ENCODE measurements at regions not wholly inside any gene's neighbourhood (a gene's known extent, or its start where the extent isn't known, plus 50 kb on each side); places are given as distances from the start of the nearest gene placed in this dataset.

- in situ Hi-C loops (cut with MboI; ENCODE audit: low sequenced_read_pairs) (no loop called here), dilution Hi-C loops (cut with HindIII; ENCODE audit: low sequenced_read_pairs, unreplicated experiment) (no loop called here), intact Hi-C loops (cut with micrococcal nuclease) (no loop called here)
- Histone ChIP-seq H2BK120ac (ENCODE audit: low read depth, low read length) (no peak overlapping the region), H3K27ac (ENCODE audit: insufficient read depth, low read length) (no peak overlapping the region), H3K4ac (ENCODE audit: low read depth, low read length) (no peak overlapping the region), H3K14ac (replicated peaks; ENCODE audit: low read depth, low read length) (no peak overlapping the region), H2BK20ac (ENCODE audit: low read depth, low read length) (no peak overlapping the region), H2BK15ac (ENCODE audit: low read depth, low read length) (no peak overlapping the region), H3K36me3 (ENCODE audit: control insufficient read depth, insufficient read depth, low read length) (no peaks in the 10 kb centered on the region), H3K4me3 (ENCODE audit: insufficient read depth, low read depth, low read length) (no peak overlapping the region), H3K18ac (ENCODE audit: low read depth, low read length) (no peak overlapping the region), H3K27me3 (ENCODE audit: control insufficient read depth, insufficient read depth, low read length) (no peaks in the 10 kb centered on the region), H4K5ac (ENCODE audit: low read depth, low read length) (no peak overlapping the region), H4K8ac (ENCODE audit: low read depth in 2 of 2, low read length in 2 of 2) (no peak overlapping the region), H2AK9ac (replicated peaks; ENCODE audit: low read depth, low read length, poor library complexity) (no peak overlapping the region), H2AFZ (replicated peaks; ENCODE audit: low read length, poor library complexity) (no peak overlapping the region), H3K9me1 (ENCODE audit: insufficient read depth, low read length) (no peaks in the 10 kb centered on the region), H4K91ac (ENCODE audit: insufficient read depth, low read depth, low read length) (no peak overlapping the region), H2BK5ac (ENCODE audit: low read depth, low read length, poor library complexity, severe bottlenecking) (no peak overlapping the region), H4K20me1 (ENCODE audit: insufficient read depth, low read length) (no peaks in the 10 kb centered on the region), H3K56ac (ENCODE audit: extremely low read depth, insufficient read depth, low read length) (no peak overlapping the region), H3K9ac (ENCODE audit: low read depth, low read length) (no peak overlapping the region), H3K4me1 (ENCODE audit: control insufficient read depth, insufficient read depth, low read length) (no peaks in the 10 kb centered on the region), H3K79me1 (ENCODE audit: low read depth in 1 of 2, low read length in 2 of 2) (no peaks in the 10 kb centered on the region), H3K4me2 (ENCODE audit: low read depth, low read length) (no peak overlapping the region), H3K23ac (ENCODE audit: low read depth, low read length) (no peak overlapping the region), H2AK5ac (ENCODE audit: low read depth, low read length) (no peak overlapping the region), H3K9me3 (ENCODE audit: control insufficient read depth, insufficient read depth, low read length) (peaks cover 11% of the 10 kb centered on the region)
- ATAC-seq (ENCODE audit: low read depth) (no peak), DNase-seq (no peak)
- no TSS peak for BruUV-seq (replicated peaks)
- no peak for TF ChIP-seq MXI1 (IDR thresholded peaks at IDR 0.05; ENCODE audit: borderline replicate concordance, low read depth, low read length)
- TF ChIP-seq POLR2A (IDR thresholded peaks at IDR 0.05; ENCODE audit: low read depth, low read length) = no peak
- TF ChIP-seq RCOR1 (IDR thresholded peaks at IDR 0.05; ENCODE audit: insufficient replicate concordance, low read length) = no peak
- no peak for TF ChIP-seq SMC3 (IDR thresholded peaks at IDR 0.05; ENCODE audit: low read depth, low read length)
- no peak for TF ChIP-seq MAFK (IDR thresholded peaks at IDR 0.05; ENCODE audit: low read depth, low read length)
- no peak for TF ChIP-seq CTCF (conservative IDR thresholded peaks at IDR 0.05; ENCODE audit: low read depth, low read length)
- WGBS, 2 experiments (ENCODE audit: extremely low coverage in 2 of 2, insufficient read length in 1 of 2) = no CpG with 5 or more reads among the region's 3 CpGs
- ChIA-PET CTCF (no interaction called here), POLR2A (ENCODE audit: unreplicated experiment) (no interaction called here)
These were observed 573.5 kb downstream of the CCSER2 start for GRCh38 chr10:84901885-84902284.
